A549 (cell line): ENCODE measurements at regions not wholly inside any gene's neighbourhood (a gene's known extent, or its start where the extent isn't known, plus 50 kb on each side); places are given as distances from the start of the nearest gene placed in this dataset.

ENCODE experiments used
- ATAC-seq, 2 experiments: fragments of 200-7000 bp in 1 of 2; fragments of >200 bp in 1 of 2; cut with Nextera tagmentation in 1 of 2; cut with Tn5 transposase in 1 of 2; 3 replicates each; pipeline versions ENCODE4 v1.8.0 to v1.9.1; 2018 to 2020; ENCODE audit warnings: mild to moderate bottlenecking in 1 of 2, moderate library complexity in 1 of 2
- CTCF ChIA-PET: fragments of 300-600 bp; sonication (Branson Sonifier 250); formaldehyde crosslinking; extraction: SDS; loops from one replicate; lab custom pipeline; 2021; ENCODE audit warnings: antibody characterized with exemption, inconsistent platforms; lab: Yijun Ruan, JAX
- POLR2A ChIA-PET: fragments of 350-600 bp; formaldehyde crosslinking; extraction: SDS; loops from one replicate; lab custom pipeline; 2021; ENCODE audit warnings: antibody characterized with exemption, inconsistent platforms; lab: Yijun Ruan, JAX
- DNase-seq, 2 experiments: peaks; one replicate each; pipeline versions ENCODE4 v3.0.0 to v3.0.0-alpha.2; 2011 to 2016; ENCODE audit warnings: low read depth in 1 of 2, low spot score in 1 of 2
- FAIRE-seq: peaks from 2 replicates; lab custom pipeline; 2011; peaks lifted over from hg19 to GRCh38; lab: Jason Lieb, UNC
- H3K27ac ChIP-seq, 2 experiments: fragments of >200 bp; sonication (Bioruptor Twin); formaldehyde crosslinking; 3 replicates each; pipeline ENCODE4 v1.5.1; 2016 to 2017
- H3K4me1 ChIP-seq: fragments of >200 bp; sonication (Bioruptor Twin); formaldehyde crosslinking; 3 replicates; pipeline ENCODE4 v1.6.1; 2016
- H3K4me2 ChIP-seq: fragments of >200 bp; sonication (Bioruptor Twin); formaldehyde crosslinking; 3 replicates; pipeline ENCODE4 v1.6.1; 2016
- H3K4me3 ChIP-seq: fragments of >200 bp; sonication (Bioruptor Twin); formaldehyde crosslinking; 3 replicates; pipeline ENCODE4 v1.5.1; 2016
- H3K9me3 ChIP-seq: fragments of >200 bp; sonication (Bioruptor Twin); formaldehyde crosslinking; 3 replicates; pipeline ENCODE4 v1.6.1; 2016
- BCL3 ChIP-seq: fragments of >200 bp; sonication (Bioruptor Twin); formaldehyde crosslinking; IDR thresholded peaks from 3 replicates; pipeline ENCODE4 v1.6.1; 2016
- BHLHE40 ChIP-seq: IDR thresholded peaks from 2 replicates; pipeline ENCODE4 v1.6.1; 2012; ENCODE audit warnings: low read depth, low read length, inconsistent platforms
- CBX2 ChIP-seq: fragments of 200-600 bp; sonication (generic); IDR thresholded peaks from 2 replicates; pipeline ENCODE4 v1.6.1; 2016; ENCODE audit warnings: low read depth, mild to moderate bottlenecking, borderline replicate concordance
- CEBPB ChIP-seq, 2 experiments: fragments of >200 bp in 1 of 2; sonication (Bioruptor Twin) in 1 of 2; formaldehyde crosslinking in 1 of 2; IDR thresholded peaks; 2 replicates each; pipeline ENCODE4 v1.6.1; 2012 to 2016
- CHD4 ChIP-seq: fragments of 200-600 bp; sonication (generic); IDR thresholded peaks from 2 replicates; pipeline ENCODE4 v1.6.1; 2016; ENCODE audit warnings: antibody characterized with exemption, mild to moderate bottlenecking, borderline replicate concordance
- CTCF ChIP-seq: fragments of >200 bp; sonication (Bioruptor Twin); formaldehyde crosslinking; IDR thresholded peaks from 3 replicates; pipeline ENCODE4 v1.5.1; 2016
- FOSB ChIP-seq: fragments of 250-450 bp; sonication (Bioruptor Pico); IDR thresholded peaks from 2 replicates; pipeline ENCODE4 v1.5.0; 2020; ENCODE audit warnings: mild to moderate bottlenecking, moderate library complexity
- FOSL2 ChIP-seq, 2 experiments: fragments of 450-650 bp in 1 of 2; fragments of >200 bp in 1 of 2; sonication (Bioruptor Twin) in 1 of 2; formaldehyde crosslinking; IDR thresholded peaks; 2 replicates each; pipeline versions ENCODE4 v1.5.0 to v1.6.1; 2016 to 2020; ENCODE audit warnings: mild to moderate bottlenecking in 1 of 2, moderate library complexity in 1 of 2
- GATA3 ChIP-seq: IDR thresholded peaks from 2 replicates; pipeline ENCODE4 v1.6.1; 2012; ENCODE audit warnings: borderline replicate concordance
- HES2 ChIP-seq: fragments of >200 bp; sonication (Bioruptor Twin); formaldehyde crosslinking; IDR thresholded peaks from 2 replicates; pipeline ENCODE4 v1.6.1; 2016
- HEYL ChIP-seq: fragments of 250-450 bp; sonication (Bioruptor Pico); IDR thresholded peaks from 2 replicates; pipeline ENCODE4 v1.8.0; 2021; ENCODE audit warnings: mild to moderate bottlenecking, moderate library complexity
- HOXB5 ChIP-seq: fragments of 250-450 bp; sonication (Bioruptor Pico); IDR thresholded peaks from 2 replicates; pipeline ENCODE4 v1.5.0; 2020; ENCODE audit warnings: mild to moderate bottlenecking, moderate library complexity
- KDM5A ChIP-seq: fragments of 200-600 bp; sonication (generic); IDR thresholded peaks from 2 replicates; pipeline ENCODE4 v1.6.1; 2016; ENCODE audit warnings: antibody characterized with exemption, mild to moderate bottlenecking
- MAX ChIP-seq: IDR thresholded peaks from 2 replicates; pipeline ENCODE4 v1.6.1; 2012
- MYC ChIP-seq: IDR thresholded peaks from 2 replicates; pipeline ENCODE4 v1.6.1; 2012; ENCODE audit warnings: mild to moderate bottlenecking, inconsistent platforms, low read length, improper control_type of control experiment, borderline replicate concordance
- POLR2A ChIP-seq: IDR thresholded peaks from 2 replicates; pipeline ENCODE4 v1.6.1; 2012; ENCODE audit warnings: mild to moderate bottlenecking, low read length
- POLR2AphosphoS2 ChIP-seq: conservative IDR thresholded peaks from 2 replicates; pipeline ENCODE4 v1.6.1; 2012; ENCODE audit warnings: low read length, improper control_type of control experiment, inconsistent platforms
- RAD21 ChIP-seq, 2 experiments: fragments of >200 bp in 1 of 2; sonication (Bioruptor Twin) in 1 of 2; formaldehyde crosslinking in 1 of 2; IDR thresholded peaks in 1 of 2; conservative IDR thresholded peaks in 1 of 2; 2 replicates in 1 of 2; 3 replicates in 1 of 2; pipeline ENCODE4 v1.6.1; 2012 to 2018; ENCODE audit warnings: inconsistent platforms in 1 of 2
- RCOR1 ChIP-seq: fragments of 150-350 bp; IDR thresholded peaks from 2 replicates; pipeline ENCODE4 v1.6.1; 2014; ENCODE audit warnings: antibody characterized with exemption, low read length, low read depth
- RNF2 ChIP-seq: fragments of 200-600 bp; sonication (generic); IDR thresholded peaks from 2 replicates; pipeline ENCODE4 v1.6.1; 2016; ENCODE audit warnings: low read depth, mild to moderate bottlenecking, antibody characterized with exemption, moderate library complexity, borderline replicate concordance
- SMC3 ChIP-seq: fragments of >200 bp; sonication (Bioruptor Twin); formaldehyde crosslinking; IDR thresholded peaks from 3 replicates; pipeline ENCODE4 v1.6.1; 2018; ENCODE audit warnings: inconsistent platforms
- SREBF2 ChIP-seq: fragments of 450-650 bp; IDR thresholded peaks from 2 replicates; pipeline ENCODE4 v1.6.1; 2014; ENCODE audit warnings: mild to moderate bottlenecking, moderate library complexity
- TP53 ChIP-seq: fragments of 250-450 bp; sonication (Bioruptor Pico); IDR thresholded peaks from 2 replicates; pipeline ENCODE4 v1.5.0; 2021; ENCODE audit warnings: mild to moderate bottlenecking, moderate library complexity
- ZC3H11A ChIP-seq: fragments of 450-650 bp; IDR thresholded peaks from 2 replicates; pipeline ENCODE4 v1.6.1; 2014; ENCODE audit warnings: antibody characterized with exemption, mild to moderate bottlenecking
- whole genome bisulfite sequencing: methylation state at CpG from one replicate; pipeline ENCODE4 v1.1.6; 2017; ENCODE audit errors: missing lambda C conversion rate; 5-methylcytosine and 5-hydroxymethylcytosine counted together

- no peak for TF ChIP-seq GATA3
- no peak for TF ChIP-seq BHLHE40
- TF ChIP-seq FOSB = no peak
- no peak for TF ChIP-seq HOXB5 (CRISPR knock-in tag)
- TF ChIP-seq CTCF = no peak
- no peak for TF ChIP-seq TP53 (CRISPR knock-in tag)
- no peak for TF ChIP-seq POLR2AphosphoS2
- no peak for TF ChIP-seq RCOR1
- no peak for TF ChIP-seq RNF2
- TF ChIP-seq CHD4 = no peak
- 1% methylated on average over 4 of the region's 4 CpGs for WGBS
- CTCF ChIA-PET = no interaction called here
- Histone ChIP-seq H3K4me2 (no peak overlapping the region), H3K4me1 (no peaks in the 10 kb centered on the region), H3K9me3 (no peaks in the 10 kb centered on the region), H3K4me3 (no peak overlapping the region), H3K27ac (no peak overlapping the region)
- POLR2A ChIA-PET = no interaction called here
- ATAC-seq (no peak), DNase-seq (no peak), FAIRE-seq (no peak)
Observed at GRCh38 chr11:134779179-134779578, 367.1 kb upstream of the B3GAT1 start.

- no peak for DNase-seq
- ChIA-PET POLR2A (no interaction called here), CTCF (no interaction called here)
- TF ChIP-seq POLR2A = no peak
- TF ChIP-seq BHLHE40 = no peak
- no peak for TF ChIP-seq FOSL2 (IDR thresholded peaks at IDR 0.05)
- TF ChIP-seq FOSL2 (CRISPR knock-in tag; IDR thresholded peaks at IDR 0.05) = no peak
- no peak for TF ChIP-seq TP53 (CRISPR knock-in tag)
- no peak for TF ChIP-seq CBX2
- no peak for TF ChIP-seq CEBPB (IDR thresholded peaks at IDR 0.05)
- no peak for TF ChIP-seq ZC3H11A
- no peak for TF ChIP-seq HES2
- TF ChIP-seq MYC = no peak
- no peak for TF ChIP-seq BCL3
- TF ChIP-seq FOSB = no peak
- no peak for TF ChIP-seq MAX
- TF ChIP-seq GATA3 = no peak
- no peak for TF ChIP-seq HEYL (CRISPR knock-in tag)
- TF ChIP-seq SREBF2 = no peak
- TF ChIP-seq SMC3 = no peak
- no peak for TF ChIP-seq RAD21 (conservative IDR thresholded peaks at IDR 0.05 in 1 of 2, IDR thresholded peaks at IDR 0.05 in 1 of 2)
- no peak for TF ChIP-seq KDM5A
- TF ChIP-seq CHD4 = no peak
- Histone ChIP-seq H3K4me1 (no peaks in the 10 kb centered on the region), H3K27ac (no peak overlapping the region), H3K4me3 (no peak overlapping the region), H3K9me3 (no peaks in the 10 kb centered on the region), H3K4me2 (no peak overlapping the region)
- FAIRE-seq = no peak
- WGBS = 0% methylated on average over 1 of the region's 1 CpG
- no peak for ATAC-seq
Observed at GRCh38 chr11:134768463-134768862, 356.4 kb upstream of the B3GAT1 start.
